GM19467 (cell line): ENCODE measurements at regions not wholly inside any gene's neighbourhood (a gene's known extent, or its start where the extent isn't known, plus 50 kb on each side); places are given as distances from the start of the nearest gene placed in this dataset.

Source experiments
- ATAC-seq: cut with Tn5 transposase; IDR thresholded peaks from one replicate; pipeline ENCODE4 v1.9.1; 2021; ENCODE audit warnings: mild to moderate bottlenecking, moderate library complexity; ENCODE audit not compliant: unreplicated experiment

- no peak for ATAC-seq
Measured at GRCh38 chr1:73662526-73662925, 535.5 kb downstream of the LRRIQ3 start.

GRCh38 chr1:73659136-73659535, 538.8 kb downstream of the LRRIQ3 start:
- ATAC-seq = no peak

- no peak for ATAC-seq
Measured at GRCh38 chr1:73654714-73655113, 543.3 kb downstream of the LRRIQ3 start.

- ATAC-seq = no peak
Measured at GRCh38 chr1:73644198-73644597, 553.8 kb downstream of the LRRIQ3 start.

- ATAC-seq = no peak
Measured at GRCh38 chr1:73639494-73639893, 558.5 kb downstream of the LRRIQ3 start.

GRCh38 chr1:73637264-73637663, 560.7 kb downstream of the LRRIQ3 start:
- ATAC-seq = no peak

- no peak for ATAC-seq
Measured at GRCh38 chr1:73635021-73635420, 563.0 kb downstream of the LRRIQ3 start.

GRCh38 chr1:73627723-73628122, 570.3 kb downstream of the LRRIQ3 start:
- no peak for ATAC-seq

- no peak for ATAC-seq
Measured at GRCh38 chr1:73626326-73626725, 571.6 kb downstream of the LRRIQ3 start.

- no peak for ATAC-seq
Measured at GRCh38 chr1:73623946-73624345, 574.0 kb downstream of the LRRIQ3 start.

GRCh38 chr1:73617145-73617544, 580.8 kb downstream of the LRRIQ3 start:
- no peak for ATAC-seq

GRCh38 chr1:73611681-73612080, 586.3 kb downstream of the LRRIQ3 start:
- ATAC-seq = no peak

- ATAC-seq = no peak
Measured at GRCh38 chr1:73604739-73605138, 593.2 kb downstream of the LRRIQ3 start.

GRCh38 chr1:73604211-73604610, 593.8 kb downstream of the LRRIQ3 start:
- ATAC-seq = no peak

GRCh38 chr1:73593804-73594203, 604.2 kb downstream of the LRRIQ3 start:
- no peak for ATAC-seq

- no peak for ATAC-seq
Measured at GRCh38 chr1:73593364-73593763, 604.6 kb downstream of the LRRIQ3 start.

GRCh38 chr1:73587080-73587479, 610.9 kb downstream of the LRRIQ3 start:
- ATAC-seq = no peak

- no peak for ATAC-seq
Measured at GRCh38 chr1:73577206-73577605, 620.8 kb downstream of the LRRIQ3 start.

GRCh38 chr1:73576083-73576482, 621.9 kb downstream of the LRRIQ3 start:
- ATAC-seq = no peak

GRCh38 chr1:73564294-73564693, 633.7 kb downstream of the LRRIQ3 start:
- ATAC-seq = no peak

GRCh38 chr1:73556270-73556669, 641.7 kb downstream of the LRRIQ3 start:
- ATAC-seq = no peak

GRCh38 chr1:73537400-73537799, 660.6 kb downstream of the LRRIQ3 start:
- ATAC-seq = no peak

- no peak for ATAC-seq
Measured at GRCh38 chr1:73517603-73518191, 680.3 kb downstream of the LRRIQ3 start.
